LNCaP clone FGC (cell line): ENCODE measurements at regions not wholly inside any gene's neighbourhood (a gene's known extent, or its start where the extent isn't known, plus 50 kb on each side); places are given as distances from the start of the nearest gene placed in this dataset.

Experiments
- DNase-seq: peaks from one replicate; pipeline ENCODE4 v3.0.0-alpha.2; 2011; ENCODE audit warnings: low read depth
- H3K4me3 ChIP-seq: 2 replicates; pipeline ENCODE4 v1.5.1; 2011; ENCODE audit warnings: mild to moderate bottlenecking, low read depth, low read length, control low read depth
- TF ChIP-seq, protein P1 (sequence below): IDR thresholded peaks from 2 replicates; pipeline ENCODE4 v1.5.1; 2012; ENCODE audit warnings: mild to moderate bottlenecking; ENCODE audit not compliant: control insufficient read depth, insufficient read depth; ENCODE audit errors: extremely low read depth

DNA sequence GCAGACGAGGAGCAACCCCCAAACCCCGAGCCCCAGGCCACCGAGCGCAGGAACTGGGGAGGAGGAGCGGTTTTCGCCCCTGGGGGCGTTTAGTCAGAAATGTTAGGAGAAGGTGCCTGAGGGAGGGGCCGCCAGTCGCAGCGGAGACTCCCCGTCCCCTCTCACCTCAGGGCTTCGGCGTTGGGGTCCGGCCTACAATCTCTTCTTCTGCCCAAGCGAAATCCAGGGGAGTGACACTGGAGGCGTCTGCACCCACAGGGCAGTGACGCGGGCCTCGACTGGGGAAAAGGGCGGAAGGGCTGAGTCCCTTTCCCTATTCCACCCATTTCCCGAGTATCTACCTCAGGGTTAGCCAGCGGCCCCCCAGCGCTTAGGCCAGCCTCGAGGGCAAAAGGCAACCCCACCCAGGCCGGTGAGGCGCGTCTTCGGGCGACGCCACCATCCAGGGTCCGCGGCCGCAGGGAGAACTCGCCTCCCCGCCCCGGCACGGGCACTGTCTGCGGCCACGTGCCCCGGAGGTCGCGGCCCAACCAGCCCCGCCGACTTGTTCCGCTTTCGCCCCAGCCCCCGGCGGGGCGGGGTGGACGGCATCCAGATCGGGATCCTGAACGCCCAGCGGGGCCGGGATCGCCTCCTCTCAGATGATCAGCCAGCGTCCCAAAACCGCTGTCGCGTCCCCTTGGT lies 118.7 kb upstream of the BARHL2 start:
- no peak overlapping the region for H3K4me3 ChIP-seq

DNA sequence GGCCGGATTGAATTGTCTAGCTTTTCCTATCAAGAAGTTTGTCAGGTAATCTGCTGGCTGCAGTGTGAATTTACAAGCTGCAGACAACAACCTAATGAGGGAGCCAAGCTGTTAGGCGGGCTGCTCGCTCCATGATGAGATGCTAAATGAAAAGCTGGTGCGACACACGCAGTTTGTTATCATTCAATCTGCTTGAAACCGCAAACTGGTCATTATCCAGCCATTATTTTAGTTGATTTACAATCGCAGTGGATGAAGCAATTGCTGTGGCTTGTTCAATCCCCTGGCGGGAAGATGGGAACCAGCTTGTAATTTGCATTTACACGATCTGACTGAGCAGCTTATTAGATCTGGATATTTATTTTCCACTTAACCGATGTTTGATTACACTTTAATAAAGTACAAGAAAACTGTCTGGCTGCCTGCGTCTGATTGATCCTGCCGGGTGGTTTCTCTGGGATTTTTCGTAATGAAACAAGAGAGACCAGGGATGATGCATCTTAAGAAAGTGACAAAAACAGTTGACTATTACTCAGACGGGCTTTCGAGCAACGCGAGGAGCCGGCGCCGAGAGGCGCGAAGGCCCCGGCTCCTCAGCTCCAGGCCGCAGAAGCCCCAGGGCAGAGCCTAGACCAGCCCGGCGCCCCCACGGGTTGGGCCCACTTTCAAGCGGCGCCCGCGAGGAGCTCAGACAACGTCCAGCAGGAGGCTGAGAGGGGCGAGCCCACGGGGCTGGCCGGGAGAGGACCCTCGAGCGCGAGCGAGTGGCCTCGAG lies 118.0 kb upstream of the BARHL2 start:
- TF ChIP-seq, protein P1, sequence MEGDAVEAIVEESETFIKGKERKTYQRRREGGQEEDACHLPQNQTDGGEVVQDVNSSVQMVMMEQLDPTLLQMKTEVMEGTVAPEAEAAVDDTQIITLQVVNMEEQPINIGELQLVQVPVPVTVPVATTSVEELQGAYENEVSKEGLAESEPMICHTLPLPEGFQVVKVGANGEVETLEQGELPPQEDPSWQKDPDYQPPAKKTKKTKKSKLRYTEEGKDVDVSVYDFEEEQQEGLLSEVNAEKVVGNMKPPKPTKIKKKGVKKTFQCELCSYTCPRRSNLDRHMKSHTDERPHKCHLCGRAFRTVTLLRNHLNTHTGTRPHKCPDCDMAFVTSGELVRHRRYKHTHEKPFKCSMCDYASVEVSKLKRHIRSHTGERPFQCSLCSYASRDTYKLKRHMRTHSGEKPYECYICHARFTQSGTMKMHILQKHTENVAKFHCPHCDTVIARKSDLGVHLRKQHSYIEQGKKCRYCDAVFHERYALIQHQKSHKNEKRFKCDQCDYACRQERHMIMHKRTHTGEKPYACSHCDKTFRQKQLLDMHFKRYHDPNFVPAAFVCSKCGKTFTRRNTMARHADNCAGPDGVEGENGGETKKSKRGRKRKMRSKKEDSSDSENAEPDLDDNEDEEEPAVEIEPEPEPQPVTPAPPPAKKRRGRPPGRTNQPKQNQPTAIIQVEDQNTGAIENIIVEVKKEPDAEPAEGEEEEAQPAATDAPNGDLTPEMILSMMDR, result no peak
- no peak overlapping the region for H3K4me3 ChIP-seq
- no peak for DNase-seq

More for the DNA sequence above, 118.7 kb upstream of the BARHL2 start:
- DNase-seq, result no peak
- TF ChIP-seq, protein P1, result no peak

DNA sequence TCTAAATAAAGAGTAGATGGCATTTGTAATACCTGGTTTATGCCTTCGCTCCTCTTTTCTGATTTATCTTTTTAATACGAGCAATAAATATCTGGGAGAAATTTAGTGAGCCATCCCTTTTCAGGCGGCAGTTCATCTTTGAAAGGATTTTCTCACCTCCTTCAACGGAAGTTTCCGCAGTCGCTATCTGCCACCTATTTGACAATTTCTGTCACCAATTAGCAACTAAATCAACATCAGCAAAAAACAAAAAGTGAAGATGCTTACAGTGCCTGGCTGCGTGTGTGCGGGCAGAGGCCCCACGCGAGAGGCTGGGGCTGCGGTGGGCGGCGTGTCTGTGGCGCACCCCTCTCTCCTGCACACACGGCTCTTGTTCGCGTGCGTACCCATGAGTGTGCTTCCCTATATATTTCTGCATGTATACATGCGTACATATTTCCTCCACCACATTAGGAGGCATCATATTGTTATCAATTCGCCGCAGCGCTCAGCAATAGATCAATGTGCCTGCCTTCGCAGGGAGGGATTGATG lies 117.3 kb upstream of the BARHL2 start:
- TF ChIP-seq, protein P1, result no peak
- no peak overlapping the region for H3K4me3 ChIP-seq
- DNase-seq, result no peak

GRCh38 chr1:90833466-90834110 lies 116.5 kb upstream of the BARHL2 start:
- no peak overlapping the region for H3K4me3 ChIP-seq
- TF ChIP-seq, protein P1, result no peak
- no peak for DNase-seq

GRCh38 chr1:90831910-90832309 lies 114.8 kb upstream of the BARHL2 start:
- TF ChIP-seq, protein P1, result no peak
- DNase-seq, result no peak
- H3K4me3 ChIP-seq, result no peak overlapping the region

DNA sequence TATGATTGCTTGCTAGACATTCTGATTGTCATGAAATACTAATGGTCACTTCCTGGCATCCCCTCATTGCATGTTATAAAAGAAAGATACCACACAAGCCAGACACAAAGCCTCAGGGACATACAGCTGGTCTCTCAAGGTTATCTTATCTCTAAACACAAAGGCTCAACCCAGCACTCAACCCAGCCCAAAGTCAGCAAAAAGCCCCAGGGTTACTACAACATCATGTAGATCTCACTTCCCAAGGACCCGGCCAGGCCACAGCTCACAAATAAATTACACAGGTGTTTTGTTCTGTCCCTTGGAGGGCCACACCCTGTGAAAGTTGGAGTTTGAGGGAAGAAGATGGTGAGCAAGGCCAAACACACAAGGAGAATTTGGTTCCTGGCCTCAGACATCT lies 109.7 kb upstream of the BARHL2 start:
- DNase-seq, result no peak
- H3K4me3 ChIP-seq, result no peak overlapping the region
- TF ChIP-seq, protein P1, result no peak
